Activated CD4-positive, CD25-positive, alpha-beta regulatory T cell treated with anti-CD3 and anti-CD28 coated beads, Interleukin-2, amount 50 U/mL, for 24 hours (primary cell): ENCODE measurements at regions not wholly inside any gene's neighbourhood (a gene's known extent, or its start where the extent isn't known, plus 50 kb on each side); places are given as distances from the start of the nearest gene placed in this dataset.

ENCODE experiments used
- ATAC-seq, 2 donors: fragments of 150-1000 bp; cut with Tn5 transposase; one replicate each; pipeline ENCODE4 v1.10.0; 2021; ENCODE audit warnings: mild to moderate bottlenecking in 1 of 2, moderate library complexity in 1 of 2

DNA sequence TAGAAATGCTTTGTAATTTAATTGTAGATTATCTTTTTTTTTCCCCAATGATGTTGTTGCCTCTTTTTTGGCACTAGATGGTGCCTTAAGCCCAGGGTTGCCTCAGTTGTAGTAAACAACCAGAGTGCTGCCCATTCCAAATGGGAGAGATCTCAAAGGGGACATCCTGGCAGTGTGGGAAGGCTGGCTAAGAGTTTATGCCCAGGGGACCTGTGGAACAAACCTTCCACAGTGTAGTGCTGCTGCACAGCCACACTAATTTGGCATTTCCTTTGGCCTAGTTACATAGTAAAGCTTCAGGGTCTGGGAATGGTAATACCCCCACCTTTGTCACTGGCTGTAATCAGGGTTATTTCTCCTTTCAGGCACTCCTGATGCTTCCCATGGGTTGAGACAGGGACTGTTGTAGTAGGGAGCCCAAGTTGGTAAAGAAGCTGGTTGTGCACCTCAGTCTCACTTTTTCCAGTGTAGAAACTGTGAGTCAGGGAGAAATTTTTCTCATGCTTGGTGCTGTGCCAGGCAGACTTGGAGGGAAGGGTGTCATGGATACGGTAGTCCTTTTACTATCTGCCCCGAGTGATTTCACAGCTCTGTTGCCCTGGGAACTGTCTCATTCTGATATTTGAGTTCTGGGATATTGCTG is 177.8 kb upstream of the ECI2 start:
- no peak for ATAC-seq

DNA sequence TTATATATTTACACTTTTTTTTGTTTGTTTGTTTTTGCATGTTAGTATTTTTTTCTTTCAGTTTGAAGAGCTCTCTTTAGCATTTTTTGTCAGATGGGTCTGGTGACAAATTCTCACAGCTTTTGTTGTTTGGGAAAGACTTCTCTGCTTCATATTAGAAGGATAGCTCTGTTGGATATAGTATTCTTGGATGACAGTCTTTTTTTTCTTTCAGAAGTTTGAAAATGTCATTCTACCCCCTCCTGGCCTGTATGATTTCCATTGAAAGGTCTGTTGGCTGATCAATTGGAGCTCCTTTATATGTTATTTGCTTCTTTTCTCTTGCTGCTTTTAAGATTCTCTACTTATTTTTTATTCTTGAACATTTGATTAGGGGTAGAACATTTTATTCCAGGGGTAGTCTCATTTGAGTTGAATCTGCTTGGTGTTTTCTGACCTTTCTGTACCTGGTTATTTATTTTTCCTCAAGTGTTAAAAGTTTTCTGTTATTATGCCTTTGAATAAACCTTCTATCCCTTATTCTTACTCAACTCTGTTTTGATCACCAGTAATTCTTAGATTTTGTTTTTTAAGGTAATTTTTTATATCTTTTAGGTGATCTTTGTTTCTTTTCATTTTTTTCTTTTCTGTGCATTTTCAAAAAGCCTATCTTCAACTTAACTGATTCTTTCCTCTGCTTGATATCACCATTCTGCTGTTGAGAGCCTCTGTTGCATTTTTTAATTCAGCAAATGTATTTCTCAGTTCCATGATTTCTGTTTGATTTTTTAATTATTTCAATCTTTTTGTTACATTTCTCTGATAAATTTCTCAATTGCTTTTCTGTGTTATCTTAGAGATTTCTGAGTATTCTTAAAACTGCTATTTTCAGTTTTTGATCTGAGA is 176.8 kb upstream of the ECI2 start:
- no peak for ATAC-seq

DNA sequence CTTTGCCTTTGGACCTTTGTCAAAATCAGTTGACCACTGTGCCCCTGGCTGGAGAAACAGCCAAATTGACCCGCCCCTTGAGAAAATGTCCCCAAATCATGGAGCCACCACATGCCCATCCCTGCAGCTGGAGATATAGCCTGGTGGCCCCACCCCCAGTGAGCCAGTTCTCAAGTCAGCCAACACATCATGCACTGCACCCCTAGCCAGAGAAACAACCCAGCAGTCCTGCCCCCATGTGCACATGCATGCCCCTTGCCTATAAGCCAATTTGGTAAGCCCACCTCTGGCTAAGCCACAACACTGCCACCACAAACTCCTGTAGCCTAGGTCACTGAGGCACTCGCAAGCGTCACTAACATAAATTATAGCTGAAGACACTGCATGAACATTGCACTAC is 174.2 kb upstream of the ECI2 start:
- ATAC-seq: no peak

DNA sequence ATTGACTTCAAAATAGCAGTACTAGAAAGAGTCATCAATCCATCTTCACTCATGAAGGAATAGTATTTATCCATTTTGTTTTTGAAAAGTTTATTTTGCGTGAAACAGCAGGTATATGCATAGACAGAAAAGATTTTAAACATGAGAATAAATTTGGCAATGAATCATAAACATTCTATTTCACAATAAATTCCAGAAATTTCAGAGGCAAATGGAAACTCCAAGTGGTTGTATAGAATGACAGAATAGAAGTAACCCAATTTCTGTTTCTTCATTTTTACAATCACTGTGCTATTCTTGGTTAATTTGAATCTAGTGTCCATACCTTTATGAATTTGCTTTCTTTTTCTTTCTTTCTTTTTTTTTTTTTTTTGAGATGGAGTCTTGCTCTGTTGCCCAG is 173.0 kb upstream of the ECI2 start:
- no peak for ATAC-seq

- no peak for ATAC-seq
These were observed 169.6 kb upstream of the ECI2 start for GRCh38 chr6:4304927-4305455.

DNA sequence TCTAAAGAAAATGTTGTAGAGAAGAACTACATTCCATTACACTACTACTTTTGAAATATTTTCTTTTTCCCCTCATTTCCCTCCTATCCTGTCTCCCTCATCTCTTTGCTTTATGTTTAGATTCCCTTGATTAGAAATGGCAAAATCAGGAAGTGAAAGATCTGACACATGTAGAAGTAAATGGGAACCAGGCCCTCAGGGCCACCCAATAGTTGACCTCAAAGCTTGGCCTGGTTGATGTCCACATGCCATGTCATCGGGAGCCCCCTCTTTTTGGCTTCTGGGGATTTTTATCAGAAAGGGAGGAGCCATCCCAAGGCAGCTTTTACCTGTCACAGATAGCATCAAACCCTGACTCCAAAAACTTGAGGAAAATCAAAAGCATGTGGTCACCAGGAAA is 168.3 kb upstream of the ECI2 start:
- no peak for ATAC-seq

GRCh38 chr6:4302524-4302923 is 167.1 kb upstream of the ECI2 start:
- no peak for ATAC-seq

GRCh38 chr6:4301871-4302270 is 166.5 kb upstream of the ECI2 start:
- no peak for ATAC-seq

DNA sequence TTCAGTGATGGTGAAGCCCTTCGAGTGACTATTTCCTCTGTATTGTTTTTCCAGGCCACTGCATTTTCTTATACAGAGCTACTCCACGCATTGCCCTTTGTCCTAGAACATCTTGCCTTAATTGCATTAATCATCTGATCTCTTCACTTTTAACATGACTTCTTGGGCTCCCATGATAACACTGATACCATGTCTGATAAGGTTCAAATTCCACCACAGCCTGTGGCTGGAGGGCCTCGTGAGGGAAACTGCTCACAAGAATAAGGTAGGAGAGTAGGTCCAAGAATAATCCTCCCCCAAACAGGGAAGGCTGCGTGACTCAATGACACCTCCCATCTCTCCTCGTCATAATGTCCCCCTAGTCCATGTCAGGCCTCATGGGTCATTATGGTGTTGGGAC is 165.5 kb upstream of the ECI2 start:
- ATAC-seq: no peak

DNA sequence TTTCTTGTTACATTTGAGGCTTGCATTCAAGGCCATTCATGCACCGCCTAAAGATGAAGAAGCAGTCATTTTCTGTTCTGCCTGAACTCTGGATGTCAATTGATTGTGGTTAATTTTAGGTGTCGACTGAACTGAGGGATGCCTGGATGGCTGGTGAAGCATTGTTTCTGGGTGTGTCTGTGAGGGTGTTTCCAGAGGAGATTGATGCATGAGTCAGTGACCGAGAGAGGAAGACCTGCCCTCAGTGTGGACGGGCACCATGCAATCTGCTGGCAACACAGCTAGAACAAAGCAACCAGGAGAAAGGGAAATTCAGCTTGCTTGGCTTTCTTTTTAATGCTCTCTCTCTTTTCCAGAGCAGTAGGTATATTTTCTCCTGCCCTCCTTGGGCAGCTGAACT is 164.1 kb upstream of the ECI2 start:
- no peak for ATAC-seq

DNA sequence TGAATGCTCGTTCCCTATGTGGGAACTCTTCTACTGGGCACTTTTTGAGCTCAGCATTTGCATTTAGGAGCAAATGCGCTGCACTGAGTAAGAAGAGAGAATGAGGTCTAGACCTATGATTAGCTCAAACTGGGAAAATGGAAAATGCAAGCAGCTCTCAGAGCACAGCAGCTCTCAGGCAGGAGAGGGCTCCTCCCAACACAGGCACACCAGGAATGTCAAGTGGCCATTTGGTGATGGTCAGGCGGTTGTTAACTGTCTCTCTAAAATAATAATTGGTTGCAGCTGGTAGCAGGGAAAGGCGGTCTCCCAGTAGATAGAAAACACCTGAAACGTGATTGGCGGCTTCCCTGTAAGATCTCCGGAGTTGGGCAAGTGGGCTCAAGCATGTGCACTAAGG is 162.0 kb upstream of the ECI2 start:
- no peak for ATAC-seq

DNA sequence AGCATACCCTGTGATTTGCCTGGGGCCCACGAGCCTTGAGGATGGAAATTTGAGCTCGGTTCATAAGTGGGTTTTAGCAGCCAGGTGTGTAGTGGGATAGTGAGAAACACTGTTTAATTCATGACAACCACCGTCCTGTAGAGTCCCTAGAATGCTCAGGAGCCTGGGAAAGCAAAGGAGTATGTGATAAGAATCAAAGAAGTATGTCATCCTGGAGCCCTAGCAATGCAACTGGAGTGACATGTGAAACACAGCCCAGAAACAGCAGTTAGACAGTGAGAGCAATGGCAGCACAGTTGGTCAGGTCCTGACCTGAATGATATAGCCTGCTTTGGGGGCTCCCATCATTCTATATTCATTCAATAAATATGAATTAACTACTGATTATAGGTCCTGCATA is 161.2 kb upstream of the ECI2 start:
- ATAC-seq: no peak

GRCh38 chr6:4295783-4296155 is 160.4 kb upstream of the ECI2 start:
- ATAC-seq: no peak

GRCh38 chr6:4295058-4295782 is 159.8 kb upstream of the ECI2 start:
- ATAC-seq: no peak

DNA sequence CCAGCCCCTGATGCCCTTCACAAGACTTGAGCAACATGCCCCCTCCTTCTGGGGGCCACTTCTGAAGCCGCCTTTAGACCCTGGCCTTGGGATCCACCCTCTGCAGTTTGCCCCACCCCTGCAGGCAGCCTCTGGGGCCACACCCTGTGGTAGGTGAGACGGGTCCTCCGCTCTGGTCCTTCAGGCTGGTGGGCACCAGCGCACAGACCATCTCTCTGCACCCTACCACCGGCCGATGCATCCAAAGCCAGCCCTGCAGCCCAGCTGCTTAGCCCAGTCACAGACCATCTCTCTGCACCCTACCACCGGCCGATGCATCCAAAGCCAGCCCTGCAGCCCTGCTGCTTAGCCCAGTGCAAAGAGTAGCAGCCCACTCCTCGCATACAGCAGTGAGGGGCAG is 159.3 kb upstream of the ECI2 start:
- no peak for ATAC-seq

GRCh38 chr6:4291453-4292403 is 156.4 kb upstream of the ECI2 start:
- ATAC-seq: no peak

GRCh38 chr6:4289770-4290320 is 154.5 kb upstream of the ECI2 start:
- ATAC-seq: no peak

- no peak for ATAC-seq
These were observed 152.5 kb upstream of the ECI2 start for GRCh38 chr6:4287811-4288244.

DNA sequence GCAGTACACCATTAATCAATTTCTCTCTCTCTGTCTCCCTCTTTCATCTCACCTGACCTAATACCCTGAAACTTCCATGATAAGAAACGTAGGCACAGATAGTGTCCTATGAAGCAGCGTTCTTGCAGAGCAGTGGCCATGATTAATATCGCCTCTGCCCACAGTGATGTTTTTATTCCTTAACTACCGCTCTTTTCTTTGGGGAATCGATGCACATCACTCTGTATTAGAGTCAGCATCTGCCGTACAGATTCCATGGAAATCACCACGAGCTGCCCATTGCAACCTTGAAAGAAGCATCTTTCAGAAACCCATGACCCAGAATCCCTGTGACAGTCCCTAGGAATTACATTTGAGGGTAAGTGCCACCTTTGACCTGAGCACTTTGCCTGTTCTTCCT is 152.0 kb upstream of the ECI2 start:
- no peak for ATAC-seq

DNA sequence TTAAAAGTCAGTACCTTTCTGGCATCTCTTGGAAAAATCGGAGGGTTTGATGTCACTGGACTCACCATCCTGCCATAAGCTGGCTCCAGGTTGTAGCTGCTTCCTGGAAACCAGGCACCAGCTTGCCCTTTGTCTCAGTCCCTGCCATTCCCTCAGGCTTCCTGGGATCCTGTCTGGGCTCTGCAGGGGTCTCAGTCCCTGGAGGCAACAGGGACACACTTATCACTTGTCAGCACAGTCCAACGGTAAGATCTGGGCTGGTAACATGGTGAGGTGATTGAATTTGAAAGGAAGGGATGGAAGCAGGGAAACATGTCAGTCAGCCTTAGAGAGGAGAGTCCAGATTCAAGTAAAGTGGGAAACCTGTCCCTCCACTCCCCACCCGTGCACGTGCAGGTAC is 147.6 kb upstream of the ECI2 start:
- no peak for ATAC-seq

- ATAC-seq: peak; percentile 51 to 58
These were observed 146.2 kb upstream of the ECI2 start for GRCh38 chr6:4281341-4282293.
